GM23248 (cell line): ENCODE measurements at regions not wholly inside any gene's neighbourhood (a gene's known extent, or its start where the extent isn't known, plus 50 kb on each side); places are given as distances from the start of the nearest gene placed in this dataset.

Source experiments
- EZH2 ChIP-seq: fragments of 200-600 bp; sonication (generic); IDR thresholded peaks from 2 replicates; pipeline ENCODE4 v1.6.1; 2018; ENCODE audit warnings: antibody characterized with exemption, mild to moderate bottlenecking; ENCODE audit not compliant: insufficient read depth, poor library complexity, severe bottlenecking
- EZH2phosphoT487 ChIP-seq: fragments of 200-600 bp; sonication (generic); IDR thresholded peaks from 2 replicates; pipeline ENCODE4 v1.6.1; 2018; ENCODE audit warnings: antibody characterized with exemption, moderate library complexity, mild to moderate bottlenecking, low read depth; ENCODE audit not compliant: insufficient read depth

GRCh38 chr4:64767547-64767946, 358.3 kb upstream of the TECRL start:
- TF ChIP-seq EZH2 (no peak), EZH2phosphoT487 (no peak)
